GM18520 (cell line): ENCODE measurements at regions not wholly inside any gene's neighbourhood (a gene's known extent, or its start where the extent isn't known, plus 50 kb on each side); places are given as distances from the start of the nearest gene placed in this dataset.
A peak's percentile ranks its signal among the peaks of the same experiment; 100 is the strongest.

Experiments used
- ATAC-seq: cut with Tn5 transposase; IDR thresholded peaks from one replicate; pipeline ENCODE4 v1.9.1; 2021; ENCODE audit not compliant: unreplicated experiment

DNA sequence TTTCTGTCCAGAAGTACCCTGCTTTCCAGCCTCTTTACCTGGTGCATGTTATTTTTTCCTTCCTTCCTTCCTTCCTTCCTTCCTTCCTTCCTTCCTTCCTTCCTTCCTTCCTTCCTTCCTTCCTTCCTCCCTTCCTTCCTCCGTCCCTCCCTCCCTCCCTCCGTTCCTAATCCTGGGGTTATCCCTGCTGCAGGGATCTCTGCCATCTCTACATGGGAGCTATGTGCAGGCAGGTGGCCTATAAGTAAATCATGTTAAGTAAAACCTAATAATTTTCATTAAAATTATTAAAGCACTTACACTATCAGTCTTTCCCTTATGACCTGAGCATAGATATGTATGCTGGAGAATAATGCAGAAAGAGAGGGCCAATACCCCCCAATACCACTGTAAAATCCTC, 351.9 kb downstream of the ZSWIM6 start:
- ATAC-seq, result no peak

DNA sequence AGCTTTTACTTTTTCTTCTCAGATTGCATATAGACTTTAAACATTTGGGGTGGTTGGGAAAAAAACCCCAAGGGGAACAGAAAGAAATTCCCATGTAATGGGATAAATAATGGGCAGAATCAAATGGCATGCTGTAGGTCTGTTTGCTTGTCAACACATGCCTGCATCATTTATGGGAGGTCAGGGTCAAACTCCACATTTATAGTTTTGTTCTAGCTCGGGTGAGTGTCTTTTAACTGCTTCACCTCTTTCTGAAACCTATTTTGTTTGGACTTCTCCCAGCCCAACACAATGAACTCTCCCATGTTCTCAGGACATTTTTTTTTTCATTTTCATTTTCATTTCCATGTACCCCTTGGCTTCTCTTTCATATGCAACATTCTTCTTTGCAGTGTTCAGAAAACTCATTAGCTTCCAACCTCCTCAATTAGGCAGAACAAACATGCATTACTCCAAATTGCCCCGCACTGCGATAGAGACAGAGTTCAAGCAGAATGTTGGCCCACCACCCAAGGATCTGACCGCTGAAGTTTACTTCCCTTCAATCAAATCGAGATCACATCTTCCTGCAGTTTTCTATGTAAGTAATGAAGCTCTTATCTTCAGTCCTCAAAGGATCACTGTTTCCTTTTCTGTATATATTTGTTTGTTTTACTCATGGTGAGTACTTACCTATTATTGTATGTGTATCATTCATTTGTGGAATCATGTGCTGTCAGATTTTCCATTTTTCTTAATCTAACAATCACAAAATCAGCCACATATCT, 354.6 kb downstream of the ZSWIM6 start:
- ATAC-seq, result no peak

DNA sequence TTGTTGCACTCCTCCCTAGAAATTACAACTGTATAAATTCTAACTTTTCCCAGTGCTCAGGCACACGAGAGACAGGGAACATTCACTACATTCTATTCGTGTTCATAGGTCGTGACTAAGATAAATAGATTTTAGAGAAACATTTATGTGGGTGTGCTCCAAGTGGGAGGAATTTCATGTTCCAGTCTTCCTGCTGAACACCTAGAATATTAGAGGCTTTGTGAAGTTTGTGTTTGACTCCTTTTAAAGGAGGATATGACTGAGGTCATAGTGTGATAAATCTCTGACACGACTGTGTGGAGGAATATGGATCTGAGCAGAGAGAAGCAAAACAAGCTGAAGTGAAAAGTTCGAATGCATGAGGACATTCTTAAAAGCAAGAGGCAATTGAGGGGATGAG, 355.3 kb downstream of the ZSWIM6 start:
- no peak for ATAC-seq

DNA sequence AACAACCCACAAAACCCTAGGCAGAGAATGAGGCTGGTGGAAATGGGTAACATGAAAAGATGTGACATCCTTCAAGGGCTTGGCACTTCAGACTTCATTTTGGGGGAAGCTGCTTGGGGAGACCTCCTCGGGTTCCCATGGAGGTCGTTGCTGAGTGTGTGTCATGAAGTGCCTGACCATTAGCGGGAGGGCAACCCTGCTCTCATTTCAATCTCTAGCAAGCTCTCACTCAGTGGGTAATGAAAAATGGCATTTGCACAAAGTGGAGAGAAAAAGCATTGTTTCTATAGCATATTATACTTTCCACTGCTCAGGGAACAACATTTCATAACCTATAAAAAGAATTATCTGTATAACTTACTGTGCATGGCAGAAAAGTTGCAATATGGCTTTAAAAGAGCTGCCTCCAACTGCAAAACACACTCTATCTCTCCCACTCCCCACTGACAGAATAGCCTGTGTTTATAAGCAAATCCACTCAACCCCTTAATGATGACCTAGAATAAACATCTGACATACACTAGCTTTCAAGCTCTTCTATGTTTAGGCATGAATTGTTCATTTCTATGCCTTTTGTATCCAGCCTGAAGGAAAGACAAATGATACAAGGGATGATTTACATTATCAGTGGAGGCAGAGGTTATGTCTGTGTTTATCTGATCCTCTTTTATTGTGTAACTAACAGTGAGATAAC, 357.2 kb downstream of the ZSWIM6 start:
- ATAC-seq, result no peak

DNA sequence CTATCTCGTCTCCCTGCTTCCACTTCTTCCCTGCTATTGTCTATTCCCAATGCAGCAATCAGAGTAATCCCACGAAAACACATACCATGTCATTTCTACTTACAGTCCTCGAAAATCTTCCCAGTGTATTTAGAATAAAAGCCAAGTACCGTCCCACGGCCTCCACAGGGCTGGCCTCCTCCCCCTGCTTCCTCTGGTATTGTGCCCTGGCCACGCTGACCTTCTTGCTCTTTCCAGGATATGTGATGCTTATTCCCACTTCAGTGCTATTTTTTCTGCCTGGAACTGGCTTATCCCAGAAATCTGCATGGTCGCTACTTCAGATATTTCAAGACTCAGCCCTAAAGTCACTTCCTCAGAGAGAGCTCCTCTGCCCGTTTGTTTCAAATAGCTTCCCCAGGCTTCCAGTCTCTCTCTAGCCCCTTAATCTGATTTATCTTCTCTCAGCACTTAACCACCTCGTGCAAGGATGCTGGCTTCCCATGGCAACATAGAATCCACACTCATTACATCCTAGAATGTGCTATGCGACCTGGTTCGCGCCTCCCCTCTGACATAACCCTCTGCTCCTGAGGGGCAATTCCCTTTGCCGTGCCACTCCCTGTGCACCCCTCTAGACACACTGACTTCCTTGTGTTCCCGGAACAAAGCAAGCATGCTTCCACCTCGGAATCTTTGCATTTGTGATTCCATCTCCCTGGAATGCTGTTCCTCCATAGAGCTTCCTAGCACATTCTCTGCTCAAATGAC, 365.9 kb downstream of the ZSWIM6 start:
- ATAC-seq, result no peak

DNA sequence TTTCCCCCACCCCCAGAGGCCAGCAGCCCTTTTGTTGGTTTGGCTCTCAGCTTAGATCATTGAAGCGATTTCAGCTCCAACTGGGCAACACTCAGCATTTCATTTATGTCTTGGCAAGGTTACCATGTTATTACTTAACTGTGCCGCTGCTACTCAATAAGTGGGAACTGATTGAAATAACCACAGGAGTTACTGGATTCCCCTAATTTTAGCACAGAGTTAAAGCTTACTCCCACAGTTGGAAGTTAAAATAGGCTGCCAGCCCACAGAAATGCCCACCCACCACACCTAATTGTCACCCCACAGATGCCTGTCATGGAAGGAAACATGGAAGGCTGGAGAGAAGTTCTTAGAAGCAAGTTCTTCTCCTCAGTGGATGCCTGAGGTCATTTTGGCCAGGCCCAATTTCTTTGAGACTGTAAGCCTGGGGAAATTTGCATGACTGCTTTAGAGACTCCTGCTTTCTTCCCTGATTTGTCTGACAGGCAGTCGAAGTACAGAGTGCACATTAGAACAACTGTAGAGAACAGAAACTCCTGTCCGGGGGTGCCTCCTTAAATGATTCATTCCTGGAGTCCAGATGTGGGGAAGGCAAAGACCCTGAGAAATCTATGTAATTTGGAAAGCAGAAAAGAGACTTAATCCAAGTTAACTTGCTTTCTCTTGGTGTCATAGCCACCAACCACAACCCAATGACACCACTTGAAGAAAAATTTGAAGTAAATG, 370.0 kb downstream of the ZSWIM6 start:
- ATAC-seq, result peak; percentile 54

DNA sequence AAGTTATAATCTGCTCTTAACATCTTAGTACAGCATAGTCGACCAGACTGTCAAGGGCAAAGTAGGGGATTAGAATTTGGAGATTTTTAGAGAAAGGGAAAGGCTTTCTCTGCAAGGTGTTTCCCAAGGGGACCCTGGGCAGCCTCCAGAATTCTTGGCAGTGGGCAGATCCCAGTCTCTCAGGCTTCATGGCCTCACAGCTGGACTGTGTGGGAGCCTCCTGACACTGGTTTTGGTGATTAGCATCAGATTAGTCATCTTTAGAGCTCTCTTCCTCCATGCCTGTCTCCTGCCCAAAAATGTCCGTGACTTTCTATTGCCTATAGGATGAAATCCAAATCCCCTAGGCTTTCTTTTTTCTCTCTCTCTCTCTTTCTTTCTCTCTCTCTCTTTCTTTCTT, 370.7 kb downstream of the ZSWIM6 start:
- ATAC-seq, result no peak

DNA sequence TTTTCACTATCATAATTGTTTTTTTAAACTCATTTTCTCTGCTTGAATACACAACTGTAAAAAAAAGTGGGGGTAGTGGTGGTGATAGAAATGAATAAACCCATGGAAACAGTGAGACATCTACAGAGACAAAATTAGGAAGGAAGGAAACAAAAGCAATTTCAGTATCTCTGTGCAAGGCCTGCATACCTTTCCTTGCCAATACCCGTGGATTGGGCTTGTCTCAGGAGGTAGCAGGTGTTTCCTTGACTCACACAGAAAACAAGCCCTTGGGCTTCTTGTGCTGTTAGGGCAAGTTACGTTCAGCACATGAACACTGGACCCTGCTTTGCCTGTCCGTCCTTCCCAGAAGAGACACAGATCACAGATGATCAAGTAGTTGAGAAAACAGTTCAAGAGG, 372.2 kb downstream of the ZSWIM6 start:
- ATAC-seq, result no peak

DNA sequence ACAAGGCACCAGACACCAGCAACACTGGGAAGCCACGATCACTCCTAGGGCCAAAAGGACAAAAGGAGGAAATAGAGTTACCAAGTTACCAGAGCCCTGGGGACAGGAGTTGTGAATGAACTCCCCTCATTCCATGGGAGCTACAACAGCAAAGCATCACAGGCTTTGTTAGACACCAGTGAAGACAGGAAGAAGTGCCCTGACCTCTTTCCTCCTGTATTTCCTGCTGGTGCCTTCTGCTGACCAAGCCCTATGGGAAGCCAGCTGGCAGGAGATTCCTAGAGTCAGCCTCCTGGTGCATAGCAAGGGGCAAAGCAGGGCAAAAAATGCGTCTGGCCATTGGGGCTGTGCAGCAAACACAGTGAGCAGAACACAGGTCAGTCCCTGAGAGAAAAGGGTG, 374.7 kb downstream of the ZSWIM6 start:
- no peak for ATAC-seq

DNA sequence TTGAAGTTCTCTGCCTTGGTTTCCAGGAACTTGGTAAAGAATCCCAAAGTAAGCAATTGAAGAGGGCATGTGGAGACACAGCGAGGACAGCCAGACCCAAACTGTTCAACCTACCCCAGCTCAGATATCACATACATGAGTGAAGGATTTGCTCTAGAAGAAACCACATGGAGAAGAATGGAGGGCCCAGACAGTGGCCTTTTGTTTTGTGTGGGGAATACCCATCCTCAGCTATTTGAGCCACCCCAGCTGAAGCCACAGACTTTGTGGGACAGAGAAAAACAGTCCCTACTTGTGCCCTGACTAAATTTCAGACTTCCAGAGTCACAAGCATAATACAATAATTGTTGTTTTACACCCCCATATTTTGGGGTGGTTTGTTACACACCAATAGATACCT, 387.1 kb downstream of the ZSWIM6 start:
- no peak for ATAC-seq

DNA sequence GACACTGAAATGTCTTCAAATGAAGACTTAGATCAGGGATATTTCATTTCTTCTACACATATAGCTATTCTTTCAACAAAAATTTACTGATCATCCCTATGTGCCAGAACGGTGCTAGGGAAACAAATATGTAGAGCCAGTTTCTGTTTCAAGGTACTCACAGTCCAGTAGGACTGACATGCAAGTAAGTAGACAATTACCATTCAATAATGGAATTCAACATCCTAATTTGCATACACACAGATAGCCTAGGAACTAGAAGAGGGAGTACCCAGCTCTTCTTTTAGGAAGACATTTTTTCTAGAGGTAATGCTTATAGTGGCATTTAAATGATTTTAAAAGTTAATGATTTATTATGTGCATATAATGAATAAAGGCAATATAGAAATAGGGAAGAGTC, 388.8 kb downstream of the ZSWIM6 start:
- ATAC-seq, result no peak

DNA sequence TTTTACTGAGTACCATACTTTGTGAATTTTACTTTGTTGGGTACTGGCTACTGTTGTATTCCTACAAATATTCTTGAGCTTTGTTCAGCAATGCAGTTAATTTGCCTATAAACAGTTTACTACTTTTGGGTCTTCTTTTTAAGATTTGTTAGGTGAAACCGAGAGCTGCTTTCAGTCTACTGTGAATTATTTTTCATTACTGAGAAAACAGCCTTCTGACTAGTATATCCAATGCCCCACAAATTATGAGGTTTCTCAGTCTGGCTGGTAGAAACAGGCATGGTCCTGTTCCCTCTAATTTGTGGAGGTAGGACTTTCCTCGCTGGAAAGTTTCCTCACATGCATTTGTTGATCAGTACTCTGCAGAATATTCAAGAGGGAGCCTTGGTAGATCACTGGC, 392.0 kb downstream of the ZSWIM6 start:
- no peak for ATAC-seq

DNA sequence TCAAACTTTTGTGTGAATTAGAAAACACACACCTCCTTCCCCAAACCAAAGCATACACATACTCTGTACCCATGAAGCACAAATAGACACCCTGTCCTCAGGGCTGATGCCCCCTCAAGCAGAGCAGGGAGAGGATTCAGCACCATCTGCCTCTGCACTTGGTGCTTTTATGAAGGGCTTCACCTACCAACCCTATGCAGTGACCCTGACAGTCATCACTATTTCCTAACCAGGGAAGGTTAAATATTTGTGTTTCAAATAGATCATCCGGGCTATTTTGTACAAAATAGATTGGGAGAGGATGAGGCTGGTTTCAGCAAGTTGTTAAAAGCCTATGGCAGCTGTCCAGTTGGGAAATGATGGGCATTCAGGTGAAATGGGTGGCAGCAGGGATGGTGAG, 396.2 kb downstream of the ZSWIM6 start:
- ATAC-seq, result no peak

DNA sequence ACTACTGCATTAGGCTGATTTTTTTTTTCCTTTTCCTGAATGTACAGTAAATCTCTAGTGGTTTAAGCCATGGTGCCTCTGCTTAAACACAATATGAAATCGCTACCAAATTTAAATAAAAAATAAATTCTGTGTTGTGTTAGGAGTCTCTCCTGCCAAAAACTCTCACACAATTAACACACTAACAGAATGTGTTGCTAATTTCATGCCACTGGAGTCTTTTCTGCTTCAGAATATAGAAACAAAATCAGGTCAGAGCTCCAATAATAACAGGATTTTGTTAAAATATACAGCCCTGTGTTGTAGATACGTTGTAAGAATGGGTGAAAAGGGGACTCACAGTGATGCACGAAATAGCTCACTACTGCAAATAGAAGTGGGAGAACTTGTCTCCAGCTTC, 398.8 kb downstream of the ZSWIM6 start:
- ATAC-seq, result no peak

DNA sequence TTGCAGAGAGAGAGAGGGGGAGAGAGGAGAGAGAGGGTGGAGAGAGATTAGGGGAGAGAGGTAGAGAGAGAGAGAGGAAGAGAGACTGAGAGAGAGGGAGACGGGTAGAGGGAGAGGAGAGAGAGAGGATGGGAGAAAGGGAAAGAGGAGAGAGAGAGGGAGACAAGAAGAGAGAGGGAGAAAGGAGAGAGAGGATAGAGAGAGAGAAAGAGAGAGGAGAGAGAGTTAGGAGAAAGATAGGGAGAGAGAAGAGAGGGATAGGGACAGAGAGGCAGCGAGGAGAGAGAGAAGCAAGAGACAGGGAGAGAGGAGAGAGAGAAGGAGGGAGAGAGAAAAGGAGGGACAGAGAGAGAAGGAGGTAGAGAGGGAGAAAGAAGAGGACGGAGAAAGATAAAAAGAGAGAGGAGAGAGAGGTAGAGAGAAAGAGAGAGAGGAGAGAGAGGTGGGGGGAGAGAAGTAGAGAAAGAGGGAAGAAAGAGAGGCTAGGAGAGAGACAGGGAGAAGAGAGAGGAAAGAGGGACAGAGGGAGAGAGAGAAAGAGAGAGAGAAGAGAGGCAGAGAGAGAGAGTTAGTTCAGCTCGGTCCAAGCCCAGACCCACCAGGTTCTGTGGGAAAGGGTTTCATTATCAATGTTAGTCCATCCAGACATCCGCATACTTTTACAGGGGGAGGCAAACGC, 399.3 kb downstream of the ZSWIM6 start:
- no peak for ATAC-seq

DNA sequence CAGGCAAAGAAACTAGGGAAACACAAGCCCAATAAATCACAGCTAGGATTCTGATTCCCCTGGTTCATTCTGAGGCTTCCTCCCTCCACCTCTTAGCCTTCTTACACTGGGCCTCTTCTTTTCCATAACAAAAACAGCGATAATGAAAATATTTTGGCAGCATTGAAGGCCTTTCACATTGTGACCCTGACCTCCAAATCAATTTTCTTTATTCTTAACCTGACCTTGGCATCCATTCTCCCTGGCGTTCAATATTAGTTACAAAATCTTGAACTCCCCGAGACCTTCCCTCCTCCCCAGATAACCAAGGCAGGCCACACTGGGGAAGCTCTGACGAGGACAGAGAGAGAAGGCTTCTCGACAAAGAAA, 399.9 kb downstream of the ZSWIM6 start:
- no peak for ATAC-seq

DNA sequence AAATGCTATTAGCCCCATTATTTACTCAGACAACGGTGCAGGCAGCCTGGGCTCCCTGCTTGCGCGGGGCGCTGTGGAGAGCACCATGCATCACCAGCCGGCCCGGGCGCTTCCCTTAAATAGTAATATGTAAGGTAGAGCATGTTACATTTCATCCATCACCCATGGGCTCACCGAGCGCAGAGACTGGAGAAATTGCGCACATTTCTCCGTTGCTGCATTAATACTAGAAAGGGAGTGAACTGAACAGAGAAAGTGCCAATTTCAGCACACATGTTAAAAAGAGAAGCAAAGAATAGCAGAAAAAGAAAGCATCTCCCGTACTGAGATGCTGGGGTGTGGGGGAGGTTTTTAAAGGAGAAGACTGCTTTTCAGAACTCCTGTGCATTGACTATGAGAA, 400.3 kb downstream of the ZSWIM6 start:
- ATAC-seq, result no peak

DNA sequence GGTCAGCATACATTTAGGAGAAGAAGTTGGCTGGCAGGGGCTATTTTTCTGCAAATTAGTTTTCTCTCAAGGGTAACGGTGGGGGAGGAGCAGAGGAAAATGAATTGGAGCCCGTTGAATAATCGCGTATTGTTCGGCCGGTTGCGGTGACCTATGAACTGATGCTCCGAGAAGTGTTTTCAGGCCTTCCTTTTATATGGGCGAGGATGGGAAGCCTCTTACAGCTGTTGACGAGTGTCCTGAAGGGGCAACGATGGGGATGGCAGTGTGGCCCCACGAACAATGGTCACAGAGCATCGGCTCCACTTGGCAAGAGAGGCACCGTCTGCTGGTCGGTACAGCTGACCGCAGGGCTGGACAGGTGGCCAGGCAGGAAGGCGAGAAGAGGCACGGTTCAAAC, 400.7 kb downstream of the ZSWIM6 start:
- ATAC-seq, result no peak

DNA sequence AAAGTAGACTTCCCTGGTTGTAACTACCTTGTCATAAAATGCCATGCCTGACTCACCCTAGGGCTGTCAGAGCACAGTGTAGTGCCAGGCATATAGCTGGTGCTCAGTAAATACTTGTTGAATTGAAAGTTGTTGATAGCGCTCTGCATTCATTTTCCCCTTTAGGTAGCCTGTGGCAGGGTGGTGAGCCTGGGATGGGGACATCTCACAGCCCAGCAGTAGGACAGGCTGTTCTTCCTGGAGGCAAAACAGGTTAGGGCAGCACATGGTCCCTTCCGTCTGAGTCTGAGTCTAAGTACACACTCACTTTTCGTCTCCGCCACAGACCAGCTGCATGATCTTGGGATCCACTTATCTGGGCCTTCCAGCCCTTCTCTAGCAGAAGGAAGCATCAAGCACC, 401.9 kb downstream of the ZSWIM6 start:
- ATAC-seq, result no peak

DNA sequence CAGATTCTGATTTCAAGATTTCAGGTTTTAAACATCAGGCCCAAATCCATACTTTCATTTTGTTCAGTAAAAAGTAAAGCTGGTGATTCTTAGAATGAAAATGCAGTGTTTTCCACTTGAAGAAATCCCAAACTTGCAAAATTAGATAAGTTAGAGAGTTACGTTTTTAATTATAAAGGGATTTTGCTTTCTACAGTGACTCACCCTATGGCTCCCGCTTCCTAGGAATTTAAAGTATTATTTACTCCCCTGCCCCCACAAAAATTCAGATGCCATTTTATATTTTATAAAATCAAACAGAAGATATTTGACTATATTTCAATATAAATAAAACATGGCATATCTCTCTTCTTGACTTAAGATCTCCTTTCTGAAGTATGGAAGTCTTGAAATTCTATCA, 402.9 kb downstream of the ZSWIM6 start:
- ATAC-seq, result no peak

DNA sequence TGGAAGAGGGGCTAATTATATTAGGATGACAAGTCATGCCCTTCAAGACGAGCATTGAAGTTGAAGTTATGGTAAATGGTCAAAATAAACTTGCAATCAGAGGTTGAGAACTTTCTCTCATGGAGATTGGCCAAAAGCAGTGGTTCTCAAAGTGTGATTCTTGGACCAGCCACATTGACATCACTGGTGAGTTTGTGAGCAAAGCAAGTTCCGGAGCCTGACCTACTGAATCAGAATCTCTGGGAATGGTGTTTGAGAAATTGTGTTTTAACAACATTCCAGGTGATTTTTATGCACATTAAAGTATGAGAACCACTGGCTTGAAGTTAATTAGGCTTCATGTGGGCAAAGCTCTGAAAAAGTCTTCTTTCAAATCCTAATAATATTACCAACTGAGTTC, 403.5 kb downstream of the ZSWIM6 start:
- ATAC-seq, result no peak
